ENCODE measurements at regions not wholly inside any gene's neighbourhood (a gene's known extent, or its start where the extent isn't known, plus 50 kb on each side); places are given as distances from the start of the nearest gene placed in this dataset.

- no peak overlapping the region for H3K9ac ChIP-seq (ENCODE audit: low read depth in 1 of 2, low read length in 2 of 2)
- H3K4me3 ChIP-seq (ENCODE audit: low read depth in 1 of 2, low read length in 2 of 2), result no peak overlapping the region
- peaks cover 17 to 18% of the 10 kb centered on the region in 2 donors for H3K4me1 ChIP-seq (ENCODE audit: control insufficient read depth in 1 of 2, insufficient read depth in 2 of 2, low read length in 2 of 2)
- H3K9me3 ChIP-seq (ENCODE audit: control insufficient read depth in 1 of 2, low read length in 2 of 2), result no peaks in the 10 kb centered on the region
- no peaks in the 10 kb centered on the region for H3K36me3 ChIP-seq (ENCODE audit: control insufficient read depth in 1 of 2, insufficient read depth in 2 of 2, low read length in 2 of 2)
- H3K27ac ChIP-seq (ENCODE audit: low read depth, low read length), result no peak overlapping the region
- no peaks in the 10 kb centered on the region for H3K27me3 ChIP-seq (ENCODE audit: control insufficient read depth in 1 of 2, insufficient read depth in 2 of 2, low read length in 2 of 2)
Measured at GRCh38 chr2:41949091-41949882, 98.5 kb upstream of the PKDCC start.

GRCh38 chr2:41949883-41950665 is 97.7 kb upstream of the PKDCC start:
- Histone ChIP-seq H3K27me3 (ENCODE audit: control insufficient read depth in 1 of 2, insufficient read depth in 2 of 2, low read length in 2 of 2) (no peaks in the 10 kb centered on the region), H3K4me1 (ENCODE audit: control insufficient read depth in 1 of 2, insufficient read depth in 2 of 2, low read length in 2 of 2) (peaks cover 17 to 18% of the 10 kb centered on the region in 2 donors), H3K9ac (ENCODE audit: low read depth in 1 of 2, low read length in 2 of 2) (no peak overlapping the region), H3K9me3 (ENCODE audit: control insufficient read depth in 1 of 2, low read length in 2 of 2) (no peaks in the 10 kb centered on the region), H3K36me3 (ENCODE audit: control insufficient read depth in 1 of 2, insufficient read depth in 2 of 2, low read length in 2 of 2) (no peaks in the 10 kb centered on the region), H3K4me3 (ENCODE audit: low read depth in 1 of 2, low read length in 2 of 2) (no peak overlapping the region), H3K27ac (ENCODE audit: low read depth, low read length) (no peak overlapping the region)

GRCh38 chr2:41950666-41950960 is 97.2 kb upstream of the PKDCC start:
- no peak overlapping the region for H3K27ac ChIP-seq (ENCODE audit: low read depth, low read length)
- H3K36me3 ChIP-seq (ENCODE audit: control insufficient read depth in 1 of 2, insufficient read depth in 2 of 2, low read length in 2 of 2), result no peaks in the 10 kb centered on the region
- peaks cover 17 to 18% of the 10 kb centered on the region in 2 donors for H3K4me1 ChIP-seq (ENCODE audit: control insufficient read depth in 1 of 2, insufficient read depth in 2 of 2, low read length in 2 of 2)
- no peak overlapping the region for H3K9ac ChIP-seq (ENCODE audit: low read depth in 1 of 2, low read length in 2 of 2)
- H3K27me3 ChIP-seq (ENCODE audit: control insufficient read depth in 1 of 2, insufficient read depth in 2 of 2, low read length in 2 of 2), result no peaks in the 10 kb centered on the region
- H3K9me3 ChIP-seq (ENCODE audit: control insufficient read depth in 1 of 2, low read length in 2 of 2), result no peaks in the 10 kb centered on the region
- H3K4me3 ChIP-seq (ENCODE audit: low read depth in 1 of 2, low read length in 2 of 2), result no peak overlapping the region

GRCh38 chr2:41954304-41955291 is 93.2 kb upstream of the PKDCC start:
- Histone ChIP-seq H3K36me3 (ENCODE audit: control insufficient read depth in 1 of 2, insufficient read depth in 2 of 2, low read length in 2 of 2) (no peaks in the 10 kb centered on the region), H3K4me1 (ENCODE audit: control insufficient read depth in 1 of 2, insufficient read depth in 2 of 2, low read length in 2 of 2) (peaks cover 2 to 4% of the 10 kb centered on the region in 2 donors), H3K27me3 (ENCODE audit: control insufficient read depth in 1 of 2, insufficient read depth in 2 of 2, low read length in 2 of 2) (no peaks in the 10 kb centered on the region), H3K4me3 (ENCODE audit: low read depth in 1 of 2, low read length in 2 of 2) (no peak overlapping the region), H3K27ac (ENCODE audit: low read depth, low read length) (no peak overlapping the region), H3K9me3 (ENCODE audit: control insufficient read depth in 1 of 2, low read length in 2 of 2) (no peaks in the 10 kb centered on the region), H3K9ac (ENCODE audit: low read depth in 1 of 2, low read length in 2 of 2) (no peak overlapping the region)

- H3K9me3 ChIP-seq (ENCODE audit: control insufficient read depth in 1 of 2, low read length in 2 of 2), result no peaks in the 10 kb centered on the region
- no peak overlapping the region for H3K27ac ChIP-seq (ENCODE audit: low read depth, low read length)
- H3K4me3 ChIP-seq (ENCODE audit: low read depth in 1 of 2, low read length in 2 of 2), result no peak overlapping the region
- H3K4me1 ChIP-seq (ENCODE audit: control insufficient read depth in 1 of 2, insufficient read depth in 2 of 2, low read length in 2 of 2), result peaks cover 0 to 4% of the 10 kb centered on the region in 2 donors
- H3K36me3 ChIP-seq (ENCODE audit: control insufficient read depth in 1 of 2, insufficient read depth in 2 of 2, low read length in 2 of 2), result no peaks in the 10 kb centered on the region
- no peak overlapping the region for H3K9ac ChIP-seq (ENCODE audit: low read depth in 1 of 2, low read length in 2 of 2)
- no peaks in the 10 kb centered on the region for H3K27me3 ChIP-seq (ENCODE audit: control insufficient read depth in 1 of 2, insufficient read depth in 2 of 2, low read length in 2 of 2)
Measured at GRCh38 chr2:41955316-41956043, 92.3 kb upstream of the PKDCC start.

- Histone ChIP-seq H3K27ac (ENCODE audit: low read depth, low read length) (no peak overlapping the region), H3K36me3 (ENCODE audit: control insufficient read depth in 1 of 2, insufficient read depth in 2 of 2, low read length in 2 of 2) (no peaks in the 10 kb centered on the region), H3K4me1 (ENCODE audit: control insufficient read depth in 1 of 2, insufficient read depth in 2 of 2, low read length in 2 of 2) (peaks cover 0 to 4% of the 10 kb centered on the region in 2 donors), H3K27me3 (ENCODE audit: control insufficient read depth in 1 of 2, insufficient read depth in 2 of 2, low read length in 2 of 2) (no peaks in the 10 kb centered on the region), H3K9ac (ENCODE audit: low read depth in 1 of 2, low read length in 2 of 2) (no peak overlapping the region), H3K9me3 (ENCODE audit: control insufficient read depth in 1 of 2, low read length in 2 of 2) (no peaks in the 10 kb centered on the region), H3K4me3 (ENCODE audit: low read depth in 1 of 2, low read length in 2 of 2) (no peak overlapping the region)
Measured at GRCh38 chr2:41957431-41957830, 90.4 kb upstream of the PKDCC start.

- no peaks in the 10 kb centered on the region for H3K27me3 ChIP-seq (ENCODE audit: control insufficient read depth in 1 of 2, insufficient read depth in 2 of 2, low read length in 2 of 2)
- no peaks in the 10 kb centered on the region for H3K36me3 ChIP-seq (ENCODE audit: control insufficient read depth in 1 of 2, insufficient read depth in 2 of 2, low read length in 2 of 2)
- no peak overlapping the region for H3K4me3 ChIP-seq (ENCODE audit: low read depth in 1 of 2, low read length in 2 of 2)
- H3K9ac ChIP-seq (ENCODE audit: low read depth in 1 of 2, low read length in 2 of 2), result no peak overlapping the region
- H3K4me1 ChIP-seq (ENCODE audit: control insufficient read depth in 1 of 2, insufficient read depth in 2 of 2, low read length in 2 of 2), result peaks cover 0 to 8% of the 10 kb centered on the region in 2 donors
- H3K27ac ChIP-seq (ENCODE audit: low read depth, low read length), result no peak overlapping the region
- H3K9me3 ChIP-seq (ENCODE audit: control insufficient read depth in 1 of 2, low read length in 2 of 2), result no peaks in the 10 kb centered on the region
Measured at GRCh38 chr2:41958251-41958650, 89.6 kb upstream of the PKDCC start.

GRCh38 chr2:41958775-41959174 is 89.0 kb upstream of the PKDCC start:
- Histone ChIP-seq H3K36me3 (ENCODE audit: control insufficient read depth in 1 of 2, insufficient read depth in 2 of 2, low read length in 2 of 2) (no peaks in the 10 kb centered on the region), H3K9me3 (ENCODE audit: control insufficient read depth in 1 of 2, low read length in 2 of 2) (no peaks in the 10 kb centered on the region), H3K4me3 (ENCODE audit: low read depth in 1 of 2, low read length in 2 of 2) (no peak overlapping the region), H3K27ac (ENCODE audit: low read depth, low read length) (no peak overlapping the region), H3K9ac (ENCODE audit: low read depth in 1 of 2, low read length in 2 of 2) (no peak overlapping the region), H3K27me3 (ENCODE audit: control insufficient read depth in 1 of 2, insufficient read depth in 2 of 2, low read length in 2 of 2) (no peaks in the 10 kb centered on the region), H3K4me1 (ENCODE audit: control insufficient read depth in 1 of 2, insufficient read depth in 2 of 2, low read length in 2 of 2) (peaks cover 5 to 13% of the 10 kb centered on the region in 2 donors)

GRCh38 chr2:41959760-41960159 is 88.1 kb upstream of the PKDCC start:
- H3K27ac ChIP-seq (ENCODE audit: low read depth, low read length), result no peak overlapping the region
- H3K9me3 ChIP-seq (ENCODE audit: control insufficient read depth in 1 of 2, low read length in 2 of 2), result no peaks in the 10 kb centered on the region
- H3K4me3 ChIP-seq (ENCODE audit: low read depth in 1 of 2, low read length in 2 of 2), result no peak overlapping the region
- H3K36me3 ChIP-seq (ENCODE audit: control insufficient read depth in 1 of 2, insufficient read depth in 2 of 2, low read length in 2 of 2), result no peaks in the 10 kb centered on the region
- H3K4me1 ChIP-seq (ENCODE audit: control insufficient read depth in 1 of 2, insufficient read depth in 2 of 2, low read length in 2 of 2), result peaks cover 13 to 23% of the 10 kb centered on the region in 2 donors
- no peak overlapping the region for H3K9ac ChIP-seq (ENCODE audit: low read depth in 1 of 2, low read length in 2 of 2)
- no peaks in the 10 kb centered on the region for H3K27me3 ChIP-seq (ENCODE audit: control insufficient read depth in 1 of 2, insufficient read depth in 2 of 2, low read length in 2 of 2)
